H9 (cell line): ENCODE measurements at regions not wholly inside any gene's neighbourhood (a gene's known extent, or its start where the extent isn't known, plus 50 kb on each side); places are given as distances from the start of the nearest gene placed in this dataset.

ENCODE experiments used
- DNase-seq: peaks from one replicate; pipeline ENCODE4 v3.0.0-alpha.2; 2017
- H2AFZ ChIP-seq: one replicate; pipeline ENCODE4 v1.6.1; 2013; ENCODE audit warnings: mild to moderate bottlenecking, low read length, control low read depth, moderate library complexity
- H2AK5ac ChIP-seq: 2 replicates; pipeline ENCODE4 v1.6.1; 2013; ENCODE audit warnings: low read length, control low read depth, mixed read lengths; ENCODE audit not compliant: insufficient read length
- H2BK120ac ChIP-seq: one replicate; pipeline ENCODE4 v1.6.1; 2013; ENCODE audit warnings: low read depth, mild to moderate bottlenecking, low read length, control low read depth, inconsistent platforms; ENCODE audit not compliant: poor library complexity, severe bottlenecking
- H2BK12ac ChIP-seq: 2 replicates; pipeline ENCODE4 v1.6.1; 2013; ENCODE audit warnings: low read length, control low read depth, mixed read lengths, low read depth; ENCODE audit not compliant: insufficient read length
- H2BK15ac ChIP-seq: 2 replicates; pipeline ENCODE4 v1.6.1; 2013; ENCODE audit warnings: low read depth, low read length, control low read depth
- H2BK20ac ChIP-seq: one replicate; pipeline ENCODE4 v1.6.1; 2013; ENCODE audit warnings: low read depth, mild to moderate bottlenecking, low read length, control low read depth, inconsistent platforms; ENCODE audit not compliant: poor library complexity, severe bottlenecking
- H2BK5ac ChIP-seq: 2 replicates; pipeline ENCODE4 v1.6.1; 2013; ENCODE audit warnings: low read length, control low read depth, mixed read lengths; ENCODE audit not compliant: insufficient read length
- H3K14ac ChIP-seq: 2 replicates; pipeline ENCODE4 v1.6.1; 2013; ENCODE audit warnings: low read length, control low read depth; ENCODE audit not compliant: insufficient read depth
- H3K18ac ChIP-seq: 2 replicates; pipeline ENCODE4 v1.6.1; 2013; ENCODE audit warnings: low read depth, mild to moderate bottlenecking, mixed read lengths, low read length, control low read depth; ENCODE audit not compliant: insufficient read length
- H3K23ac ChIP-seq: 2 replicates; pipeline ENCODE4 v1.6.1; 2013; ENCODE audit warnings: low read length, control low read depth, mixed read lengths, low read depth; ENCODE audit not compliant: insufficient read length
- H3K23me2 ChIP-seq: 2 replicates; pipeline ENCODE4 v1.6.1; 2013; ENCODE audit warnings: low read depth, mild to moderate bottlenecking, mixed read lengths, low read length, control low read depth; ENCODE audit not compliant: insufficient read length, poor library complexity, severe bottlenecking
- H3K27ac ChIP-seq: 2 replicates; pipeline ENCODE4 v1.5.1; 2013; ENCODE audit warnings: low read length, control low read depth, mixed read lengths, low read depth; ENCODE audit not compliant: insufficient read length
- H3K27me3 ChIP-seq: 2 replicates; pipeline ENCODE4 v1.6.1; 2013; ENCODE audit warnings: low read length, control low read depth, inconsistent platforms; ENCODE audit not compliant: insufficient read depth
- H3K4ac ChIP-seq: 2 replicates; pipeline ENCODE4 v1.6.1; 2013; ENCODE audit warnings: low read depth, mild to moderate bottlenecking, control low read depth, inconsistent platforms, low read length, moderate library complexity
- H3K4me1 ChIP-seq: 2 replicates; pipeline ENCODE4 v1.6.1; 2013; ENCODE audit warnings: low read length, control low read depth, inconsistent platforms; ENCODE audit not compliant: insufficient read depth
- H3K4me2 ChIP-seq: 2 replicates; pipeline ENCODE4 v1.6.1; 2013; ENCODE audit warnings: low read length, control low read depth, mixed read lengths; ENCODE audit not compliant: insufficient read length, insufficient read depth
- H3K56ac ChIP-seq: 2 replicates; pipeline ENCODE4 v1.6.1; 2013; ENCODE audit warnings: low read depth, mild to moderate bottlenecking, mixed read lengths, low read length, control low read depth; ENCODE audit not compliant: insufficient read length
- H3K79me1 ChIP-seq: 2 replicates; pipeline ENCODE4 v1.6.1; 2013; ENCODE audit warnings: low read depth, mild to moderate bottlenecking, moderate library complexity, low read length, control low read depth, inconsistent platforms; ENCODE audit not compliant: insufficient read depth, poor library complexity, severe bottlenecking
- H3K79me2 ChIP-seq: 2 replicates; pipeline ENCODE4 v1.6.1; 2013; ENCODE audit warnings: low read length, control low read depth, inconsistent platforms; ENCODE audit not compliant: insufficient read depth
- H3K9ac ChIP-seq: 2 replicates; pipeline ENCODE4 v1.6.1; 2013; ENCODE audit warnings: low read length, control low read depth, mixed read lengths; ENCODE audit not compliant: insufficient read length; ENCODE audit errors: extremely low read depth
- H3K9me3 ChIP-seq: one replicate; pipeline ENCODE4 v1.6.1; 2013; ENCODE audit warnings: low read depth, low read length, inconsistent platforms; ENCODE audit not compliant: control insufficient read depth
- H3T11ph ChIP-seq: one replicate; pipeline ENCODE4 v1.6.1; 2013; ENCODE audit warnings: mild to moderate bottlenecking, low read length, control low read depth, inconsistent platforms
- H4K20me1 ChIP-seq: one replicate; pipeline ENCODE4 v1.6.1; 2013; ENCODE audit not compliant: control insufficient read depth, insufficient read length, insufficient read depth
- H4K5ac ChIP-seq: 2 replicates; pipeline ENCODE4 v1.6.1; 2013; ENCODE audit warnings: low read depth, mild to moderate bottlenecking, mixed read lengths, low read length, control low read depth; ENCODE audit not compliant: insufficient read length
- H4K8ac ChIP-seq: replicated peaks from 2 replicates; pipeline ENCODE4 v1.6.1; 2013; ENCODE audit warnings: low read length, control low read depth, mixed read lengths, low read depth; ENCODE audit not compliant: insufficient read length
- H4K91ac ChIP-seq: 2 replicates; pipeline ENCODE4 v1.6.1; 2013; ENCODE audit warnings: low read depth, mild to moderate bottlenecking, moderate library complexity, mixed read lengths, low read length, control low read depth; ENCODE audit not compliant: insufficient read length
- H3K27ac Mint-ChIP-seq, 3 experiments: 2 replicates in 2 of 3; 3 replicates in 1 of 3; pipeline ENCODE4 v1.8.0; 2020 to 2021; ENCODE audit warnings: mixed read lengths in 3 of 3, mild to moderate bottlenecking in 1 of 3, moderate library complexity in 1 of 3
- H3K27me3 Mint-ChIP-seq: 2 replicates; pipeline ENCODE4 v1.8.0; 2021; ENCODE audit warnings: low read depth, mild to moderate bottlenecking, moderate library complexity, mixed read lengths
- H3K36me3 Mint-ChIP-seq, 3 experiments: 2 replicates in 2 of 3; 3 replicates in 1 of 3; pipeline ENCODE4 v1.8.0; 2020 to 2021; ENCODE audit warnings: low read depth in 3 of 3, mixed read lengths in 3 of 3; ENCODE audit not compliant: insufficient read depth in 1 of 3
- H3K4me1 Mint-ChIP-seq, 2 experiments: 2 replicates each; pipeline ENCODE4 v1.8.0; 2020; ENCODE audit warnings: mixed read lengths in 2 of 2
- H3K4me3 Mint-ChIP-seq, 2 experiments: 2 replicates in 1 of 2; 3 replicates in 1 of 2; pipeline ENCODE4 v1.8.0; 2020 to 2021; ENCODE audit warnings: mild to moderate bottlenecking in 2 of 2, mixed read lengths in 2 of 2, moderate library complexity in 1 of 2
- H3K9me3 Mint-ChIP-seq, 2 experiments: 2 replicates in 1 of 2; 3 replicates in 1 of 2; pipeline ENCODE4 v1.8.0; 2020; ENCODE audit warnings: mild to moderate bottlenecking in 2 of 2, mixed read lengths in 2 of 2, moderate library complexity in 1 of 2
- CTCF ChIP-seq: fragments of 200-600 bp; sonication (generic); conservative IDR thresholded peaks from 3 replicates; pipeline ENCODE4 v1.8.0; 2021; ENCODE audit warnings: antibody characterized with exemption, mild to moderate bottlenecking
- WGBS: extraction: QIAGEN DNeasy Blood & Tissue Kit; methylation state at CpG from one replicate; pipeline ENCODE4 v1.1.7; 2013; ENCODE audit warnings: missing lambda C conversion rate, low lambda C conversion rate, mixed read lengths; ENCODE audit not compliant: insufficient read length; ENCODE audit errors: extremely low coverage; 5-methylcytosine and 5-hydroxymethylcytosine counted together

DNA sequence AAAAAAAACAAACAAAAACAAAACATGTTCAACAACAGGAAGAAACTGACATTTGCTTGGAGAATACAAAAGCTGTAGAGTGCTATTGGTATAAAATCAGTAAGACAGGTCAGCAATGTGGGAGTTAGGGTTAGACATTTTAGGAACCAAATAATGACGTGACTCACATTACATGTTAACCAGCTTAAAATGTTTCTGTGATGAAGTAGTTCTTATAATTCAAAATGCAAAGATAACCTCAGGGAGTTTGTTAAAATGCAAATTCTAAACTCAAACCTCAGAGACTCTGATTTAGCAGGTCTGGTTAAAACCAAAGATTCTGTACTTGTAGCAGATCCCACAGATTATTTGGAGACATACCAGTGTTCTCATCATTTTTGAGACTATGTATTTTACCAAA lies 549.4 kb upstream of the SLITRK1 start:
- no peak overlapping the region for H2AK5ac ChIP-seq
- H3K4ac ChIP-seq = no peak overlapping the region
- no peak overlapping the region for H2BK15ac ChIP-seq
- no peaks in the 10 kb centered on the region for H3K27me3 ChIP-seq
- no peaks in the 10 kb centered on the region for H3K79me1 ChIP-seq
- H3T11ph ChIP-seq = no peak overlapping the region
- no peak overlapping the region for H3K14ac ChIP-seq
- H3K4me1 ChIP-seq = no peaks in the 10 kb centered on the region
- H3K9me3 ChIP-seq = no peaks in the 10 kb centered on the region
- Mint-ChIP-seq H3K9me3 (no peaks in the 10 kb centered on the region), H3K4me1 (peaks cover 3% of the 10 kb centered on the region in 2 experiments; a peak in 1 of 4 replicates), H3K27ac (0 out of 7 replicates have a peak overlapping the region, but pooled peaks of 1 of the 3 experiments have one; percentile 7), H3K36me3 (no peaks in the 10 kb centered on the region), H3K27me3 (no peaks in the 10 kb centered on the region), H3K4me3 (no peak overlapping the region)
- no peak overlapping the region for H4K91ac ChIP-seq
- H4K8ac ChIP-seq = no peak overlapping the region
- no peak overlapping the region for H2BK5ac ChIP-seq
- no peak overlapping the region for H2BK12ac ChIP-seq
- H2BK120ac ChIP-seq = no peak overlapping the region
- no peak overlapping the region for H3K18ac ChIP-seq
- H4K5ac ChIP-seq = no peak overlapping the region
- H3K23me2 ChIP-seq = no peaks in the 10 kb centered on the region
- no peak for DNase-seq
- WGBS = no CpG with 5 or more reads among the region's 1 CpG
- no peak overlapping the region for H2BK20ac ChIP-seq
- no peak overlapping the region for H3K23ac ChIP-seq
- H3K4me2 ChIP-seq = no peak overlapping the region
- no peak for TF ChIP-seq CTCF
- no peak overlapping the region for H3K9ac ChIP-seq
- no peaks in the 10 kb centered on the region for H3K79me2 ChIP-seq
- H3K56ac ChIP-seq = no peak overlapping the region
- no peak overlapping the region for H2AFZ ChIP-seq
- H3K27ac ChIP-seq = no peak overlapping the region
- H4K20me1 ChIP-seq = no peaks in the 10 kb centered on the region
